HG03558 (cell line): ENCODE measurements at regions not wholly inside any gene's neighbourhood (a gene's known extent, or its start where the extent isn't known, plus 50 kb on each side); places are given as distances from the start of the nearest gene placed in this dataset.
A peak's percentile ranks its signal among the peaks of the same experiment; 100 is the strongest.

ENCODE experiments used
- ATAC-seq: cut with Tn5 transposase; IDR thresholded peaks from one replicate; pipeline ENCODE4 v1.9.1; 2021; ENCODE audit warnings: moderate number of reproducible peaks; ENCODE audit not compliant: unreplicated experiment; ENCODE audit errors: extremely low read depth

GRCh38 chr2:12415536-12415935, 301.2 kb upstream of the TRIB2 start:
- ATAC-seq, result no peak

GRCh38 chr2:12416600-12416999, 300.1 kb upstream of the TRIB2 start:
- no peak for ATAC-seq

- no peak for ATAC-seq
Observed at GRCh38 chr2:12417786-12418185, 298.9 kb upstream of the TRIB2 start.

- no peak for ATAC-seq
Observed at GRCh38 chr2:12419803-12420202, 296.9 kb upstream of the TRIB2 start.

- no peak for ATAC-seq
Observed at GRCh38 chr2:12421046-12421445, 295.7 kb upstream of the TRIB2 start.

- no peak for ATAC-seq
Observed at GRCh38 chr2:12424219-12424618, 292.5 kb upstream of the TRIB2 start.

GRCh38 chr2:12424809-12425208, 291.9 kb upstream of the TRIB2 start:
- ATAC-seq, result no peak

GRCh38 chr2:12428324-12428723, 288.4 kb upstream of the TRIB2 start:
- no peak for ATAC-seq

- ATAC-seq, result no peak
Observed at GRCh38 chr2:12428786-12429185, 287.9 kb upstream of the TRIB2 start.

- ATAC-seq, result no peak
Observed at GRCh38 chr2:12429779-12430406, 286.8 kb upstream of the TRIB2 start.

GRCh38 chr2:12430407-12431133, 286.2 kb upstream of the TRIB2 start:
- ATAC-seq, result peak; percentile 99

- ATAC-seq, result no peak
Observed at GRCh38 chr2:12432985-12433625, 283.6 kb upstream of the TRIB2 start.

- ATAC-seq, result no peak
Observed at GRCh38 chr2:12433626-12433990, 283.1 kb upstream of the TRIB2 start.

GRCh38 chr2:12434630-12435098, 282.1 kb upstream of the TRIB2 start:
- ATAC-seq, result no peak

GRCh38 chr2:12435430-12436222, 281.1 kb upstream of the TRIB2 start:
- ATAC-seq, result no peak

GRCh38 chr2:12436483-12436882, 280.3 kb upstream of the TRIB2 start:
- ATAC-seq, result no peak

GRCh38 chr2:12436935-12437561, 279.7 kb upstream of the TRIB2 start:
- no peak for ATAC-seq

- ATAC-seq, result no peak
Observed at GRCh38 chr2:12440731-12441130, 276.0 kb upstream of the TRIB2 start.

- no peak for ATAC-seq
Observed at GRCh38 chr2:12441750-12442475, 274.8 kb upstream of the TRIB2 start.

GRCh38 chr2:12442476-12442847, 274.3 kb upstream of the TRIB2 start:
- no peak for ATAC-seq
